Astrocyte of the spinal cord (primary cell): ENCODE measurements at regions not wholly inside any gene's neighbourhood (a gene's known extent, or its start where the extent isn't known, plus 50 kb on each side); places are given as distances from the start of the nearest gene placed in this dataset.

ENCODE experiments used
- DNase-seq: peaks from one replicate; pipeline ENCODE4 v3.0.0; 2011; ENCODE audit warnings: low read depth, low spot score
- H3K4me3 ChIP-seq: 2 replicates; pipeline ENCODE4 v1.5.1; 2011; ENCODE audit warnings: low read depth, mild to moderate bottlenecking, low read length, moderate library complexity
- in situ Hi-C: cut with HindIII; loops from 2 replicates; pipeline ENCODE4 v1.10.0; 2017; ENCODE audit warnings: low sequenced_read_pairs
- TF ChIP-seq, protein P1 (sequence below): IDR thresholded peaks from 2 replicates; pipeline ENCODE4 v1.5.1; 2012; ENCODE audit warnings: low read depth, mild to moderate bottlenecking, low read length, inconsistent platforms

GRCh38 chr1:208879022-208879421, 634.8 kb upstream of the PLXNA2 start:
- in situ Hi-C loops, result no loop called here
- H3K4me3 ChIP-seq, result no peak overlapping the region
- no peak for DNase-seq
- TF ChIP-seq, protein P1, sequence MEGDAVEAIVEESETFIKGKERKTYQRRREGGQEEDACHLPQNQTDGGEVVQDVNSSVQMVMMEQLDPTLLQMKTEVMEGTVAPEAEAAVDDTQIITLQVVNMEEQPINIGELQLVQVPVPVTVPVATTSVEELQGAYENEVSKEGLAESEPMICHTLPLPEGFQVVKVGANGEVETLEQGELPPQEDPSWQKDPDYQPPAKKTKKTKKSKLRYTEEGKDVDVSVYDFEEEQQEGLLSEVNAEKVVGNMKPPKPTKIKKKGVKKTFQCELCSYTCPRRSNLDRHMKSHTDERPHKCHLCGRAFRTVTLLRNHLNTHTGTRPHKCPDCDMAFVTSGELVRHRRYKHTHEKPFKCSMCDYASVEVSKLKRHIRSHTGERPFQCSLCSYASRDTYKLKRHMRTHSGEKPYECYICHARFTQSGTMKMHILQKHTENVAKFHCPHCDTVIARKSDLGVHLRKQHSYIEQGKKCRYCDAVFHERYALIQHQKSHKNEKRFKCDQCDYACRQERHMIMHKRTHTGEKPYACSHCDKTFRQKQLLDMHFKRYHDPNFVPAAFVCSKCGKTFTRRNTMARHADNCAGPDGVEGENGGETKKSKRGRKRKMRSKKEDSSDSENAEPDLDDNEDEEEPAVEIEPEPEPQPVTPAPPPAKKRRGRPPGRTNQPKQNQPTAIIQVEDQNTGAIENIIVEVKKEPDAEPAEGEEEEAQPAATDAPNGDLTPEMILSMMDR, result no peak

DNA sequence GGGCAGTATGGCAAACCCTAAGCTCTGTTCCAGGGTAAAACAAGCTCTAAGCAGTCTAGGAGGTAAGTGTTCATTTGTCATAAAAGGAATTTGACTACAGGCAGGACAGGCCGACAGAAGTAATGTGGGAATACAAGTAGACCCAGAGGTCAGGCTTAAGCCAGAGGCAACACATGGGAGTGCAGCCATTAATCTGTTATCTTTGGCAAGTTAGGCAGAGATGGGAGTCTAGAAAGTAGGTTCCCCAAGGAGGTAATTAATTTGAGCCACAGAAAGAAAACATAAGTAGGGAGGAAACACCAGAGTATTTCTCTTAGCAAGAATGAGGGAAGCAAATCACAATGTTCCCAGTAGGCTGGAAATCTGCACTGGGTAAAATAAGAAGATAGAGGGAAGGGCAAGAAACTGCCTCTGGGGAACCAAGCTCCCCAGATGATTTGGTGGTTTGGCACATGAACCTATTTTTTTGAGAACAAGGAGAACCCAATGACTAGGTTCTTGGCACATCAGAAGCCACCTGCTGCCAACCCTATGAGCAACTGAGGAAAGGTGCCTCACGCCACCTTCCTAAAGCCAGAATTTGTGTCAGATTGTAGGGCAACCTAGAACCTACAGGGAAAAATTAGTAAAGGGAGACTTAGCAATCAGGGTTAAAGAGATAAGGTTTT, 636.4 kb upstream of the PLXNA2 start:
- peak; percentile 45 for DNase-seq
- in situ Hi-C loops, result no loop called here
- H3K4me3 ChIP-seq, result no peak overlapping the region
- TF ChIP-seq, protein P1, result no peak

DNA sequence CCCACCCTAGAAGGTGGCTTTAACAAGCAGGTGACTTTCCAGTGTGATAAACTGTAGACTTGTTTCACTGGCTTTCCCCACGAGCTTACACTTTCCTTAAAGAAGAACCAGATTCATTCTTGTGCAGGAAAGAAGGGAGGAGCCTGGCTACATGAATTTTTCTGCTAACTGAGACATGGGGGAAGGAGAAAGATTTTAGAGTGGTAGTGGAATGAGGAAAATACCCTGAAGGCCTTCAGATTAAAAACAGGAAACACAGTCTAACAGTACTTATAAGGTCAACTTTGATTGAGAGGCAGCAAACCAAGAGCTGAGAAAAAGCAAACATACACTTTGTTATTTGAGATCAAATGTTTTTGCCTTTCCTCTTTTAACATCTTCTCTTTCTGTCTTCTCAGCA, 640.9 kb upstream of the PLXNA2 start:
- in situ Hi-C loops, result no loop called here
- TF ChIP-seq, protein P1, result no peak
- DNase-seq, result no peak
- no peak overlapping the region for H3K4me3 ChIP-seq

DNA sequence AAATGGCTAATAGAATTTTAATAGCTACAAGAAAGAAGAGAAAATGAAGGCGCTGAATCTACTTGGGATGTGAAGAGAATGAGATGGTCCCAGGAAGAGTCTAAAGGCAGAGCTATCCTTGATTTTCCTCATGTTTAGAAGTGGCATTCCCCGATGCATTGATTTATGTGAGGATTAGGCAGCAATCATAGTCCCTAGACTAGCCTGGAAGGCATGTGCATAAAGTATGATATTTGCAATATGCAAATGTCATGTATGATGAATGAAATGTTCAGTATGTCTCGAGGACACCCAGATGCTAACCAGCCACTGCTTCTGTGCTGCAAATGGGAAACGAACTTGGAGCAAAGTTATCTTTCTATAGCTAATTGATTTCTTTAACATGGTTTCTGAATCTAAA, 641.5 kb upstream of the PLXNA2 start:
- no peak overlapping the region for H3K4me3 ChIP-seq
- in situ Hi-C loops, result no loop called here
- TF ChIP-seq, protein P1, result no peak
- no peak for DNase-seq

DNA sequence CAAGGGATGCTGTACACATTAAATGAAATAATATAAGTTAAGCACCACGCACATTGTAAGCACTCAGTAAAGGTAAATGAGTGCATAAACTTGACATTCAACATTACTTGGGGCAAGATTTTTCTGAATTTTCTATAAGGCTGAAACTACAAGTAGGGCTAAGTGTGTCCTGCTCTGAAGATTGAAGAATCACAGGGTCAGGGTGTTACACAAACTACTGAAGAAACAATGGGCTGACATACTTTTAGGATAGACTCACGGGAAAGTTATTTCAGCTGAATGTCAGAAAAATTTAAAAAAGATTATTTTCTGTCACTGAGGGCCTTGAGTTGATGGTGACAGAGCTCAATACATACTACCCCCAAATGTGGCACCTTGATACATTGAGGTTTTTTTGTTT, 644.2 kb upstream of the PLXNA2 start:
- DNase-seq, result no peak
- in situ Hi-C loops, result no loop called here
- H3K4me3 ChIP-seq, result no peak overlapping the region
- TF ChIP-seq, protein P1, result no peak

GRCh38 chr1:208892147-208892546, 648.0 kb upstream of the PLXNA2 start:
- TF ChIP-seq, protein P1, result no peak
- no peak for DNase-seq
- no peak overlapping the region for H3K4me3 ChIP-seq
- in situ Hi-C loops, result no loop called here
